GM23338 (cell line): ENCODE measurements at regions not wholly inside any gene's neighbourhood (a gene's known extent, or its start where the extent isn't known, plus 50 kb on each side); places are given as distances from the start of the nearest gene placed in this dataset.

Experiments
- ATAC-seq: fragments of 200-7000 bp; cut with Tn5 transposase; 3 replicates; pipeline ENCODE4 v1.9.1; 2020
- DNase-seq: peaks from one replicate; pipeline ENCODE4 v3.0.0-alpha.2; 2015; ENCODE audit warnings: low spot score
- H2AFZ ChIP-seq: fragments of 200-600 bp; sonication (generic); 2 replicates; pipeline ENCODE4 v1.8.0; 2016; ENCODE audit warnings: antibody characterized with exemption, mild to moderate bottlenecking, moderate library complexity
- H3F3A ChIP-seq: fragments of 200-600 bp; sonication (generic); replicated peaks from 2 replicates; pipeline ENCODE4 v1.8.0; 2017; ENCODE audit warnings: antibody characterized with exemption, mixed run types, low read depth
- H3K27ac ChIP-seq: fragments of 200-600 bp; sonication (generic); 2 replicates; pipeline ENCODE4 v1.6.1; 2016; ENCODE audit warnings: low read depth
- H3K27me3 ChIP-seq: fragments of 200-600 bp; sonication (generic); 2 replicates; pipeline ENCODE4 v1.8.0; 2016; ENCODE audit warnings: mild to moderate bottlenecking, mixed run types, moderate library complexity; ENCODE audit not compliant: insufficient read depth
- H3K36me3 ChIP-seq: fragments of 200-600 bp; sonication (generic); 2 replicates; pipeline ENCODE4 v1.8.0; 2016; ENCODE audit warnings: mild to moderate bottlenecking; ENCODE audit not compliant: insufficient read depth
- H3K4me1 ChIP-seq: fragments of 200-600 bp; sonication (generic); 2 replicates; pipeline ENCODE4 v1.8.0; 2016; ENCODE audit warnings: mild to moderate bottlenecking, moderate library complexity; ENCODE audit not compliant: insufficient read depth
- H3K4me2 ChIP-seq: fragments of 200-600 bp; sonication (generic); 2 replicates; pipeline ENCODE4 v1.7.1; 2017; ENCODE audit warnings: mixed run types
- H3K4me3 ChIP-seq: fragments of 200-600 bp; sonication (generic); 2 replicates; pipeline ENCODE4 v1.6.1; 2016; ENCODE audit warnings: mixed run types
- H3K79me2 ChIP-seq: fragments of 200-600 bp; sonication (generic); replicated peaks from 2 replicates; pipeline ENCODE4 v1.8.0; 2017; ENCODE audit warnings: mild to moderate bottlenecking; ENCODE audit not compliant: insufficient read depth
- H3K9me2 ChIP-seq: fragments of 200-600 bp; sonication (generic); 2 replicates; pipeline ENCODE4 v1.8.0; 2017; ENCODE audit not compliant: insufficient read depth
- H4K20me1 ChIP-seq: fragments of 200-600 bp; sonication (generic); replicated peaks from 2 replicates; pipeline ENCODE4 v1.8.0; 2017; ENCODE audit warnings: mild to moderate bottlenecking; ENCODE audit not compliant: insufficient read depth
- H3K27ac Mint-ChIP-seq: 2 replicates; pipeline ENCODE4 v1.8.0; 2020; ENCODE audit warnings: inconsistent platforms, mild to moderate bottlenecking, moderate library complexity, mixed read lengths
- H3K27me3 Mint-ChIP-seq: 3 replicates; pipeline ENCODE4 v1.8.0; 2022; ENCODE audit warnings: low read depth, mild to moderate bottlenecking, moderate library complexity, mixed read lengths, inconsistent platforms; ENCODE audit not compliant: insufficient read depth, poor library complexity
- H3K36me3 Mint-ChIP-seq: 3 replicates; pipeline ENCODE4 v1.8.0; 2021; ENCODE audit warnings: low read depth, mild to moderate bottlenecking, inconsistent platforms, moderate library complexity, mixed read lengths
- H3K4me1 Mint-ChIP-seq: 3 replicates; pipeline ENCODE4 v1.8.0; 2020; ENCODE audit warnings: mild to moderate bottlenecking, inconsistent platforms, mixed read lengths
- H3K4me3 Mint-ChIP-seq: 3 replicates; pipeline ENCODE4 v1.8.0; 2021; ENCODE audit warnings: moderate library complexity, mild to moderate bottlenecking, inconsistent platforms, mixed read lengths
- H3K9me3 Mint-ChIP-seq: 3 replicates; pipeline ENCODE4 v1.8.0; 2020; ENCODE audit warnings: moderate library complexity, mild to moderate bottlenecking, inconsistent platforms, mixed read lengths
- CREB1 ChIP-seq: fragments of 250-450 bp; sonication (Bioruptor Pico); IDR thresholded peaks from 2 replicates; pipeline ENCODE4 v1.5.0; 2020; ENCODE audit warnings: low read depth, mild to moderate bottlenecking, moderate library complexity
- EZH2 ChIP-seq: fragments of 200-600 bp; sonication (generic); IDR thresholded peaks from one replicate; pipeline ENCODE4 v1.8.0; 2017; ENCODE audit warnings: antibody characterized with exemption, mild to moderate bottlenecking, low read depth; ENCODE audit not compliant: unreplicated experiment
- EZH2phosphoT487 ChIP-seq: fragments of 200-600 bp; sonication (generic); IDR thresholded peaks from one replicate; pipeline ENCODE4 v1.8.1; 2018; ENCODE audit warnings: antibody characterized with exemption; ENCODE audit not compliant: unreplicated experiment
- JUNB ChIP-seq: IDR thresholded peaks from one replicate; pipeline ENCODE4 v1.6.1; 2016; ENCODE audit warnings: antibody characterized with exemption; ENCODE audit not compliant: unreplicated experiment
- NANOG ChIP-seq: IDR thresholded peaks from 2 replicates; pipeline ENCODE4 v1.6.1; 2016; ENCODE audit warnings: antibody characterized with exemption, borderline replicate concordance
- POLR2AphosphoS5 ChIP-seq: IDR thresholded peaks from 2 replicates; pipeline ENCODE4 v1.6.1; 2016; ENCODE audit warnings: antibody characterized with exemption, low read depth
- STAT1 ChIP-seq: IDR thresholded peaks from one replicate; pipeline ENCODE4 v1.6.1; 2016; ENCODE audit warnings: antibody characterized with exemption; ENCODE audit not compliant: unreplicated experiment
- ZNF114 ChIP-seq: fragments of 250-450 bp; sonication (Bioruptor Pico); IDR thresholded peaks from 2 replicates; pipeline ENCODE4 v1.5.0; 2020; ENCODE audit warnings: mild to moderate bottlenecking, moderate library complexity
- ZNF331 ChIP-seq: fragments of 250-450 bp; sonication (Bioruptor Pico); IDR thresholded peaks from 2 replicates; pipeline ENCODE4 v1.5.0; 2020; ENCODE audit warnings: low read depth, mild to moderate bottlenecking, moderate library complexity
- TF ChIP-seq, protein P1 (sequence below): IDR thresholded peaks from one replicate; pipeline ENCODE4 v1.6.1; 2018; ENCODE audit warnings: antibody characterized with exemption; ENCODE audit not compliant: unreplicated experiment
- TF ChIP-seq, protein P2 (sequence below): IDR thresholded peaks from 2 replicates; pipeline ENCODE4 v1.6.1; 2016; ENCODE audit warnings: antibody characterized with exemption
- TF ChIP-seq, protein P3 (sequence below): fragments of 250-450 bp; sonication (Bioruptor Pico); IDR thresholded peaks from 2 replicates; pipeline ENCODE4 v1.5.0; 2020; ENCODE audit warnings: mild to moderate bottlenecking, moderate library complexity
- TF ChIP-seq, protein P4 (sequence below), 2 experiments: fragments of 200-600 bp in 1 of 2; sonication (generic) in 1 of 2; conservative IDR thresholded peaks; 2 replicates each; pipeline versions ENCODE4 v1.5.1 to v1.6.1; 2016 to 2017; ENCODE audit warnings: antibody characterized with exemption in 2 of 2, low read depth in 2 of 2, mild to moderate bottlenecking in 2 of 2, moderate library complexity in 1 of 2

DNA sequence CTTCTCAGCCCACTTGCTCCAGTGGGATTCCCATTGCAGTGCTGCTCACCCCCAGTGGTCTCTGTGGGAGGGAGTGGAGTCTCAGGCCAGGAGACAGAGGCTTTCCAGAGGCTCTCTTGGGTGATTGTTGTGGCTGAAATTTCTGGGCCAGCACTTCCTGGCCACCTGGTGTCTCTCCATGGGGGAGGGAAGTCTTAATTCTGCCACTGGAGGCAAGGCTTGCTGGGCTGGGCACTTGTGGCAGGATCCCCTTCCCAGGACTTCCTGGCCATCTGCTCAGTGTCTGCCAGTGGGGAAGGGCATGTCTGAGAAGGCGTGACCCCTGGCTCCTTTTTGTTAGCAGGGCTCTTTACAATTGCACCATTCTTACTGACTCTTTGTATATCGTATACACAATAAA lies 351.8 kb downstream of the GABRB3 start:
- H3K4me2 ChIP-seq, result no peak overlapping the region
- no peaks in the 10 kb centered on the region for H3K4me1 ChIP-seq
- no peak overlapping the region for H2AFZ ChIP-seq
- H3K4me3 ChIP-seq, result no peak overlapping the region
- H3K27me3 Mint-ChIP-seq, result peaks cover 2% of the 10 kb centered on the region
- H3K27ac ChIP-seq, result no peak overlapping the region
- ATAC-seq (no peak), DNase-seq (no peak)
- H3K79me2 ChIP-seq, result no peaks in the 10 kb centered on the region
- no peaks in the 10 kb centered on the region for H3K9me2 ChIP-seq
- H3K9me3 Mint-ChIP-seq, result peaks cover 7% of the 10 kb centered on the region; the same call in 2 of the 3 replicates
- no peaks in the 10 kb centered on the region for H3K36me3 ChIP-seq
- no peak overlapping the region for H3K4me3 Mint-ChIP-seq
- H4K20me1 ChIP-seq, result no peaks in the 10 kb centered on the region
- no peaks in the 10 kb centered on the region for H3K36me3 Mint-ChIP-seq
- H3K27ac Mint-ChIP-seq, result no peak overlapping the region
- no peaks in the 10 kb centered on the region for H3K27me3 ChIP-seq
- TF ChIP-seq ZNF114 (CRISPR knock-in tag) (no peak), POLR2AphosphoS5 (no peak), NANOG (no peak), CREB1 (CRISPR knock-in tag) (no peak), STAT1 (no peak), EZH2 (no peak), ZNF331 (CRISPR knock-in tag) (no peak), JUNB (no peak), EZH2phosphoT487 (no peak)
- TF ChIP-seq, protein P1, sequence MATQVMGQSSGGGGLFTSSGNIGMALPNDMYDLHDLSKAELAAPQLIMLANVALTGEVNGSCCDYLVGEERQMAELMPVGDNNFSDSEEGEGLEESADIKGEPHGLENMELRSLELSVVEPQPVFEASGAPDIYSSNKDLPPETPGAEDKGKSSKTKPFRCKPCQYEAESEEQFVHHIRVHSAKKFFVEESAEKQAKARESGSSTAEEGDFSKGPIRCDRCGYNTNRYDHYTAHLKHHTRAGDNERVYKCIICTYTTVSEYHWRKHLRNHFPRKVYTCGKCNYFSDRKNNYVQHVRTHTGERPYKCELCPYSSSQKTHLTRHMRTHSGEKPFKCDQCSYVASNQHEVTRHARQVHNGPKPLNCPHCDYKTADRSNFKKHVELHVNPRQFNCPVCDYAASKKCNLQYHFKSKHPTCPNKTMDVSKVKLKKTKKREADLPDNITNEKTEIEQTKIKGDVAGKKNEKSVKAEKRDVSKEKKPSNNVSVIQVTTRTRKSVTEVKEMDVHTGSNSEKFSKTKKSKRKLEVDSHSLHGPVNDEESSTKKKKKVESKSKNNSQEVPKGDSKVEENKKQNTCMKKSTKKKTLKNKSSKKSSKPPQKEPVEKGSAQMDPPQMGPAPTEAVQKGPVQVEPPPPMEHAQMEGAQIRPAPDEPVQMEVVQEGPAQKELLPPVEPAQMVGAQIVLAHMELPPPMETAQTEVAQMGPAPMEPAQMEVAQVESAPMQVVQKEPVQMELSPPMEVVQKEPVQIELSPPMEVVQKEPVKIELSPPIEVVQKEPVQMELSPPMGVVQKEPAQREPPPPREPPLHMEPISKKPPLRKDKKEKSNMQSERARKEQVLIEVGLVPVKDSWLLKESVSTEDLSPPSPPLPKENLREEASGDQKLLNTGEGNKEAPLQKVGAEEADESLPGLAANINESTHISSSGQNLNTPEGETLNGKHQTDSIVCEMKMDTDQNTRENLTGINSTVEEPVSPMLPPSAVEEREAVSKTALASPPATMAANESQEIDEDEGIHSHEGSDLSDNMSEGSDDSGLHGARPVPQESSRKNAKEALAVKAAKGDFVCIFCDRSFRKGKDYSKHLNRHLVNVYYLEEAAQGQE, result no peak
- TF ChIP-seq, protein P2, sequence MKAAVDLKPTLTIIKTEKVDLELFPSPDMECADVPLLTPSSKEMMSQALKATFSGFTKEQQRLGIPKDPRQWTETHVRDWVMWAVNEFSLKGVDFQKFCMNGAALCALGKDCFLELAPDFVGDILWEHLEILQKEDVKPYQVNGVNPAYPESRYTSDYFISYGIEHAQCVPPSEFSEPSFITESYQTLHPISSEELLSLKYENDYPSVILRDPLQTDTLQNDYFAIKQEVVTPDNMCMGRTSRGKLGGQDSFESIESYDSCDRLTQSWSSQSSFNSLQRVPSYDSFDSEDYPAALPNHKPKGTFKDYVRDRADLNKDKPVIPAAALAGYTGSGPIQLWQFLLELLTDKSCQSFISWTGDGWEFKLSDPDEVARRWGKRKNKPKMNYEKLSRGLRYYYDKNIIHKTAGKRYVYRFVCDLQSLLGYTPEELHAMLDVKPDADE, result no peak
- TF ChIP-seq, protein P3, sequence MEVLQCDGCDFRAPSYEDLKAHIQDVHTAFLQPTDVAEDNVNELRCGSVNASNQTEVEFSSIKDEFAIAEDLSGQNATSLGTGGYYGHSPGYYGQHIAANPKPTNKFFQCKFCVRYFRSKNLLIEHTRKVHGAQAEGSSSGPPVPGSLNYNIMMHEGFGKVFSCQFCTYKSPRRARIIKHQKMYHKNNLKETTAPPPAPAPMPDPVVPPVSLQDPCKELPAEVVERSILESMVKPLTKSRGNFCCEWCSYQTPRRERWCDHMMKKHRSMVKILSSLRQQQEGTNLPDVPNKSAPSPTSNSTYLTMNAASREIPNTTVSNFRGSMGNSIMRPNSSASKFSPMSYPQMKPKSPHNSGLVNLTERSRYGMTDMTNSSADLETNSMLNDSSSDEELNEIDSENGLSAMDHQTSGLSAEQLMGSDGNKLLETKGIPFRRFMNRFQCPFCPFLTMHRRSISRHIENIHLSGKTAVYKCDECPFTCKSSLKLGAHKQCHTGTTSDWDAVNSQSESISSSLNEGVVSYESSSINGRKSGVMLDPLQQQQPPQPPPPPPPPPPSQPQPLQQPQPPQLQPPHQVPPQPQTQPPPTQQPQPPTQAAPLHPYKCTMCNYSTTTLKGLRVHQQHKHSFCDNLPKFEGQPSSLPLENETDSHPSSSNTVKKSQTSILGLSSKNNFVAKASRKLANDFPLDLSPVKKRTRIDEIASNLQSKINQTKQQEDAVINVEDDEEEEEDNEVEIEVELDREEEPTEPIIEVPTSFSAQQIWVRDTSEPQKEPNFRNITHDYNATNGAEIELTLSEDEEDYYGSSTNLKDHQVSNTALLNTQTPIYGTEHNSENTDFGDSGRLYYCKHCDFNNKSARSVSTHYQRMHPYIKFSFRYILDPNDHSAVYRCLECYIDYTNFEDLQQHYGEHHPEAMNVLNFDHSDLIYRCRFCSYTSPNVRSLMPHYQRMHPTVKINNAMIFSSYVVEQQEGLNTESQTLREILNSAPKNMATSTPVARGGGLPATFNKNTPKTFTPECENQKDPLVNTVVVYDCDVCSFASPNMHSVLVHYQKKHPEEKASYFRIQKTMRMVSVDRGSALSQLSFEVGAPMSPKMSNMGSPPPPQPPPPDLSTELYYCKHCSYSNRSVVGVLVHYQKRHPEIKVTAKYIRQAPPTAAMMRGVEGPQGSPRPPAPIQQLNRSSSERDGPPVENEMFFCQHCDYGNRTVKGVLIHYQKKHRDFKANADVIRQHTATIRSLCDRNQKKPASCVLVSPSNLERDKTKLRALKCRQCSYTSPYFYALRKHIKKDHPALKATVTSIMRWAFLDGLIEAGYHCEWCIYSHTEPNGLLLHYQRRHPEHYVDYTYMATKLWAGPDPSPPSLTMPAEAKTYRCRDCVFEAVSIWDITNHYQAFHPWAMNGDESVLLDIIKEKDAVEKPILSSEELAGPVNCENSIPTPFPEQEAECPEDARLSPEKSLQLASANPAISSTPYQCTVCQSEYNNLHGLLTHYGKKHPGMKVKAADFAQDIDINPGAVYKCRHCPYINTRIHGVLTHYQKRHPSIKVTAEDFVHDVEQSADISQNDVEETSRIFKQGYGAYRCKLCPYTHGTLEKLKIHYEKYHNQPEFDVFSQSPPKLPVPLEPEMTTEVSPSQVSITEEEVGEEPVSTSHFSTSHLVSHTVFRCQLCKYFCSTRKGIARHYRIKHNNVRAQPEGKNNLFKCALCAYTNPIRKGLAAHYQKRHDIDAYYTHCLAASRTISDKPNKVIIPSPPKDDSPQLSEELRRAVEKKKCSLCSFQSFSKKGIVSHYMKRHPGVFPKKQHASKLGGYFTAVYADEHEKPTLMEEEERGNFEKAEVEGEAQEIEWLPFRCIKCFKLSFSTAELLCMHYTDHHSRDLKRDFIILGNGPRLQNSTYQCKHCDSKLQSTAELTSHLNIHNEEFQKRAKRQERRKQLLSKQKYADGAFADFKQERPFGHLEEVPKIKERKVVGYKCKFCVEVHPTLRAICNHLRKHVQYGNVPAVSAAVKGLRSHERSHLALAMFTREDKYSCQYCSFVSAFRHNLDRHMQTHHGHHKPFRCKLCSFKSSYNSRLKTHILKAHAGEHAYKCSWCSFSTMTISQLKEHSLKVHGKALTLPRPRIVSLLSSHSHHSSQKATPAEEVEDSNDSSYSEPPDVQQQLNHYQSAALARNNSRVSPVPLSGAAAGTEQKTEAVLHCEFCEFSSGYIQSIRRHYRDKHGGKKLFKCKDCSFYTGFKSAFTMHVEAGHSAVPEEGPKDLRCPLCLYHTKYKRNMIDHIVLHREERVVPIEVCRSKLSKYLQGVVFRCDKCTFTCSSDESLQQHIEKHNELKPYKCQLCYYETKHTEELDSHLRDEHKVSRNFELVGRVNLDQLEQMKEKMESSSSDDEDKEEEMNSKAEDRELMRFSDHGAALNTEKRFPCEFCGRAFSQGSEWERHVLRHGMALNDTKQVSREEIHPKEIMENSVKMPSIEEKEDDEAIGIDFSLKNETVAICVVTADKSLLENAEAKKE (CRISPR knock-in tag), result no peak
- TF ChIP-seq, protein P4, sequence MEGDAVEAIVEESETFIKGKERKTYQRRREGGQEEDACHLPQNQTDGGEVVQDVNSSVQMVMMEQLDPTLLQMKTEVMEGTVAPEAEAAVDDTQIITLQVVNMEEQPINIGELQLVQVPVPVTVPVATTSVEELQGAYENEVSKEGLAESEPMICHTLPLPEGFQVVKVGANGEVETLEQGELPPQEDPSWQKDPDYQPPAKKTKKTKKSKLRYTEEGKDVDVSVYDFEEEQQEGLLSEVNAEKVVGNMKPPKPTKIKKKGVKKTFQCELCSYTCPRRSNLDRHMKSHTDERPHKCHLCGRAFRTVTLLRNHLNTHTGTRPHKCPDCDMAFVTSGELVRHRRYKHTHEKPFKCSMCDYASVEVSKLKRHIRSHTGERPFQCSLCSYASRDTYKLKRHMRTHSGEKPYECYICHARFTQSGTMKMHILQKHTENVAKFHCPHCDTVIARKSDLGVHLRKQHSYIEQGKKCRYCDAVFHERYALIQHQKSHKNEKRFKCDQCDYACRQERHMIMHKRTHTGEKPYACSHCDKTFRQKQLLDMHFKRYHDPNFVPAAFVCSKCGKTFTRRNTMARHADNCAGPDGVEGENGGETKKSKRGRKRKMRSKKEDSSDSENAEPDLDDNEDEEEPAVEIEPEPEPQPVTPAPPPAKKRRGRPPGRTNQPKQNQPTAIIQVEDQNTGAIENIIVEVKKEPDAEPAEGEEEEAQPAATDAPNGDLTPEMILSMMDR (conservative IDR thresholded peaks at IDR 0.05; ENCODE audit: low read depth in 2 of 2), result no peak
- peaks cover 7% of the 10 kb centered on the region for H3K4me1 Mint-ChIP-seq
- no peaks in the 10 kb centered on the region for H3F3A ChIP-seq
